LHCN-M2 (cell line): ENCODE measurements at regions not wholly inside any gene's neighbourhood (a gene's known extent, or its start where the extent isn't known, plus 50 kb on each side); places are given as distances from the start of the nearest gene placed in this dataset.

ENCODE experiments used
- DNase-seq: peaks from one replicate; pipeline ENCODE4 v3.0.0-alpha.2; 2012; ENCODE audit warnings: low read depth

DNA sequence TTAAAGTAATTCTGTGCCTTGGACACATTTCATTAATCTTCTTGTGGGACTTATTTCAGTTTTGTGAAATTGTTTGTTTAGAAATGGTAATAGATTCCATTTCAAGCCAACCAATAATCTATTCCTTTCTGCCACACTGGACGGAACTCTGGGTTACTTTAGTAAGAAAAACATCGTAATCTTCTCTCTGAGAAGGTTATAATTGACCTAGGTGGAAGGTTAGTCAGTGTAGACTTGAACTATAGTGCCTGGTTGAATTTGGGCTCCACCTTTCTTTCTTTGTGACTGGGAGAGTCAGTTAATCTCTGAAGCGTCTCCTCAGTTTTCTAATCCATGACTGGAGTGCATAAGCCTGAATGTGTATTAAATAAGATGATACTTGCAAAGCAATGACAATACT is 89.7 kb upstream of the PRLR start:
- no peak for DNase-seq

DNA sequence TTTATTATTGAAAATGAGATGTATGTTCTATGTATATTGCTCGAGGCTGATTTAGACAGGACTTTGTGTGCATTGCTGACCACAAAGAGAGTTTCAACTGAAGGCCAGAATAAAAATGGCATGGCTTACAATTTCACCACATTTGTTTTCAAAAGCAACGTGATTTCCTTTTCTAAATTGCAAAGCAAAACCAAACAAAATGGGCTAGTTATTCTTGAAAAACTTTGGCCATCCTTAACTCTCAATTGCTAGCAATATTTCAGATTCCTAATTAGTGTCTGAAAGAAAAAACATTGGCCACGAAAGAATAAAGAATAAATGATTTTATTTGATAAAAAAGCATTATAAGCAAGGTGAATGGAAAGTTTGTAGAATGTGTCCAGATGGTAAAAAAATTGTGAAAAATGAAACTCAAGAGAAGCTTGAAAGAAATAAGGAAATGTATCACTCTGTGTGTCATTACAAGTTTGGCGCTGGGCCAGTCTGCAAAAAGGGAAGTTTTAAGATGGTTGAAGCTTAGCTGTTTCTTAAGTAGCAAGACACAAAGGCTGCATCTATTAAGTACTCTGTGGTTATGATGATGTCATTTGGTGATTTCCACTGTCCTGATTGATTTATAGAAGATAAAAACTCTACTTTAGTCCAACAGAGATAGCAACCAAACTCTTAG is 89.2 kb upstream of the PRLR start:
- peak; percentile 28 for DNase-seq

DNA sequence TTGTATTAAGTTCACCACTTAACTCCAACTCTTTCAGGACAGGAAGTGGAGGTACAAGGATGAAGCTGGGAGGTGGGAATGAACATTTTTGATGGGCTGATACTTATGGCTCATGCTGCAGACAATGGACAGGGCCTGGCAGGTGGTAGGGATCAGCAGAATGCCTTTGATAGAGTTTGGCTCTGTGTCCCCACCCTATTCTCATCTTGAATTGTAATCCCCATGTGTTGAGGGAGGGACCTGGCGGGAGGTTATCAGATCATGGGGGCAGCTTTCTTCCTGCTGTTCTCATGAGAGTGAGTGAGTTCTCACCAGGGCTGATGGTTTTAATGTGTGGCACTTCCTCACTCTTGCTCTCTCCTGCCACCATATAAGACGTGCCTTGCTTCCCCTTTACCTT is 87.3 kb upstream of the PRLR start:
- DNase-seq, result no peak

DNA sequence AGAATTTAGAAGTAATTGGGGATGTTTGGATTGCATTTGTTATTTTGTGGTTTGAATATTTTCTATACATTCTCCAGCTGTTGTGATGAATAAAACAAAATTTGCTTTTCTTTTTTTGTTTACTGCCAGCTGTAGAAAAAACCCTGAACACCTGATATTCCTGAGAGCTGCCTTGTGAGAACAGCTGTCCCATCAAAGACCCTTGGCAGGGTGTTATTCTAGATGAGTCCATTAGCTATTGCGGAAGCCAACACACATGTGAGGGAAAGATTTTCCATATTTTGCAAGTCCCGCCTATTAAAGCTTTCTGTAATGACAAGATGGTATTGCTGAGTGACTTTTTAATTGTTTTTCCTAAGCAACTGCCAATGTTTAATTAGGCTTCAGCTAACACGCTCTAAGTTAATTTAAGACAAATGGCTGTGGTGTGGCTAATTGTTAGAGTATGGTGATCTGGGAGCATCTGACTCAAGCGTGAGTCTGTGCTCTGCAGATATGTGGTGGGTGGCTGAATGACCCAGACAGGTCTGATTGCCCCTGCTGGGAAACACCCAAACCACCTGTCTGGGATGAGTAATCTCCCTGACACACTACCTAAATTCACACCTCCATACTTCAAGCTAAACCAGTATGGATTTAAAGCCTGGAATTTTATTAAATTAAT is 86.5 kb upstream of the PRLR start:
- DNase-seq, result peak; percentile 13

DNA sequence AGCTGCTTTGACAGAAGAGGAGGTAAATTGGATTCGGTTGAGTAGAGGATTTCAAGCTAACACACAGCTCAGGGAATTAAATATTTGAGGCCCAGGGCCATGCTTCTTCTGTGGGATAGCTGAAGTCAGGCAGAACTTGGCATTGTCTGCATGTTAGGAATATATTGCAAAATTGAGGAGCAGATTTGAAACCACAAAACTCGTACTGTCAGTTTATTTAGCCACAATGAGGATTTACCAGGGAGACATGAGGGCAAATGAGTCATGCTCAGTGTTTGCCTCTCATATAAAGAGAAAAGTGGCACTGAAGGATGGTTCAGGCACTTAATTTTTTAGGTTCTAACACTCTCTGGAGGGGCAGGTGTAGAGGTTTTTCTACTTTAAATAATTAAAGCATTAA is 83.0 kb upstream of the PRLR start:
- DNase-seq, result peak; percentile 79

DNA sequence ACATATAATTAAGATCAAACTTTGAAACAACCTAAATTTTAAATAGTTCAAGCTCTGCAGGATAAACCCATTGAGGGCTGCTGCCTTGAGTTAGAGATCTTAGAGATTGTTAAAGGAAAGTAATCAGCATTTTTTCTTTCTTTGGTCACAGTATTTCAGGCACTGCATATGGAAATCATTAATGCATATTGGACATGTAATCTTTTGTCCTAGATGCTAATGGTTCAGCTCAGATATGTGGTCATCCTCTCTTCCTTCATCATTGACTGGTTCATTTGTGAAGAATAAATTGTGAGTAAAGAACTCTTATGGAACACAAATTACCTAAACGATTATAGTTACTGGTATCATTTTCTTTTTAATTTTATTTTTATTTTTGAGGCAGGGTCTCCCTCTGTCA is 82.0 kb upstream of the PRLR start:
- DNase-seq, result no peak

DNA sequence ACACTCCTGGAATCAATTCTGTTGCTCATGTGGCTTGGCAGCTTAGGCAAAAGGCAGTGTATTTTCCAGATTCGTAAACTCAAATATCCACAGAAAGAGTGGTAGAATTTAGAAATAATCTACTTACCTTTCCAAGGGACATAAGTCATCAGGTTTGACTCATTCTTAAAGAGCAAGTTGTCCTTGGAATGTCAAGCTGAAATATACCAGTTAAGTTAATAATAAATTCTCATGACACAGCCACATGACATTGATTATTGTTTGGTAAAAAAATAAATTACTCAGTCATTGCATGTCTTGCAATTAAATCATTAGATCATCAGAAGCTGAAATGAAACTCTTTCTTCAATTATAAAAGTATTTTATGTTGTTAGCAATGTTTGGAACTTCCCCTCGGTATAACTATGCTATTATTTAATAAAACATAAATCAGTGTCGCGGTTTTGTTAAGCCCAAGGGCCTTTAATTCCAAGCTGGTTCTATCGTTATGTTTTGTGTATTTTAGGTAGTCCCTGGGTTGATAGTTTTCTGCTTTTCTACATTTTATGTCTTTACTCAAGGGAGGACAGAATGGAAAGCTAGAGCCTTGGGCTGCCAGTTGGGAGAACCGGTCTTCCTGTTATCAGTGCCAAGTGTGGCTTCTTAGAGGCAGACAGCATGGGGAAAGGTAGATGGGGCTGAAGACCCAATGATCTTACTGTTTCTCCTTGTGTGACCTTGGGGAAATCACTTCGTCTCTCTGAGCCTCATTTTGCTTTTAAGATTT is 79.3 kb upstream of the PRLR start:
- DNase-seq, result no peak

DNA sequence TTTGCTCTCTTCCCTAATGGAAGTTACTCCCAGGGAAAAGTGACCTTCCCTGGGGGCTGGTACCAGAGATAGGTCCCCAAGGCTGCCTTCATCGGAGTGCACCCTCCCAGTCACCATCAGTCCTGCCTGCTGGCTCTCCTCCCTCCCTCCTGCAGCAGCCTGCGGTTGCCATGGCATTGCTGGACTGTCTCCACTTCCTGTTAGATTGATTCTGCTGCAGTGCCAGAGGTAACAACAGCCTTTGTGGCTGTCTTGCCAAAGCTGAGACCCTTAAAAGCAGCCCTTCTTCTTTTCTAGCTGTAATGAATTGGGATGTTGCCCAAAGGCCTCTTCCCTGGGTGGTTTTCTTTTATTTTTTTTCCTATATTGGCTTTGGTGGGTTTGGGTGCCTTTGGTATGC is 78.1 kb upstream of the PRLR start:
- no peak for DNase-seq

DNA sequence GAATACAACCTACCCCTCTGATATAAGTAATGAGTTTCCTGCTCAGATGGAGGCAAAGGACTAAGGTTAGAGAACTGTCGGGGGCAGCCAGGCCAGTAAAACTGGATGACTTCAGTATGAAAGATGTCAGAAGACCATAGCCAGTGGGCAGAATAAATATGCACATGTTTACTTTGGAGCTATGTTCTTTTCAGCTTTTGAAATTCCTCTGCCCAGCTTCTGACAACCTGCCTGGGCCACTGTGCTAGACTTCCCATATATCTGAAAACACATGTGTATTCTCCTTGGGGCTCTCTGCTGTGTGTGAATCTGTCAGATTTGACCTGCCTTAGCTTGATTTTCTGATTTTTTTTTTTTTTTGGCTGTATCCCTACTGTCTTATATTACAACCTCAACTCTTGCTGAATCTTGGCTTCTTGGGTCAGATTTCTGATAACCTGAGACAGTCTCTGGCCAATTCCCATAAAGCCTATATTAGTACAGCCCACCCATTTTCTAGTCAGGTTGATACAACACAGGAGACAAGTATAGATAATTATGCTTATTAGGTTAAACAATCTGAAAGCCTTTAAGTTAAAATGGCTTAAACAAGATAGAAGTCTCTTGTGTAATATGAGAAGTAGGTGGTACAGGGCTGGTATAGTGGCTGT is 76.6 kb upstream of the PRLR start:
- DNase-seq, result no peak

DNA sequence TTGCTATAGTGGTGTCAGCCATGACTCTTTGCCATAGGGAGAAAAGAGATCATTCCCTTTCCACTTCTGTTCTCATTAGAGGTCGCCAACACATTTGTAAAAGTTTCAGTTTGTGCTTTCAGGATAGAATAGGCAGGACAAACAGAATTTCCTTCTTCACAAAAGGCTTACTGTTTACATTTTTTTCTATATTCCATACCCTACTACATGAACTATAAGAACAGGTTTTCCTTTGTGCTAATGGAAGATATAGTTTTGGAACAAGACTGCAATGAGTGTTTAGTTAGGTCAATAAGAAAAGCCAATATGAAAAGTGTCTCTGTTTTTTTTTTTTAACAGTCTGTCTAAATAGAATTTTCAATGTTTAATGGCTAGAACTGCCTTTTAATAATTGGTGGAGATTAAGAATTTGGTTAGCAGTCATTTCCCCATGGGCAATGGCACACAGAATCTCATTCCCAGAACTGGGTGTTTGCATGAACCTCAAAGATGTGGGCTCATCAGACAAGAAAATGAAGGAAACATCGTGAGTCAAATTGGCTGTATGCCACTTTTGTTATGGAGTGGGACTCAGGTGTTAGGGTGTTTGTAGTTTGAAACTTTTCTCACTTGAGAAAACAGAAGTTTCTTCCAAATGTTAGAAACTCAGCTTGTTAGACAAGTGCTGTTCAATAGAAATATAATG is 75.2 kb upstream of the PRLR start:
- DNase-seq, result no peak

DNA sequence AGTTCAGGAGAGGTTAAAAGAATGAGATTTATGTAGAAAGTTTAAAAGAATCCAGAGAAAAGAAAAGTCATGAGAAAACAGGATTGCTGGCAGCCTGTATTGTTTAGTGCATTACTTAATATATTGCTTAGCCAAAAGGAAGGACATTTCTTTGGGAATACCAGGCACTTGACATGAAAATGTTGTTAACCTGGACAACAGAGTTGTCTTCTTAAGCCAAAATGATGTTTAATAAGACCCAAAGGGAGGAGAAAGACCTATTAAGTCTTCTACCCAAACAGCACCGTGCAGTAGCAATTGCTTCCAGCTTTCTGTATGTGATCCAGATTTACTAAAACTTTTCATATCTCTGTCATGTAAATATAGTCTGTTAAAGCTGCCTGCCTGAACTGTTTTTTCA is 74.0 kb upstream of the PRLR start:
- no peak for DNase-seq

DNA sequence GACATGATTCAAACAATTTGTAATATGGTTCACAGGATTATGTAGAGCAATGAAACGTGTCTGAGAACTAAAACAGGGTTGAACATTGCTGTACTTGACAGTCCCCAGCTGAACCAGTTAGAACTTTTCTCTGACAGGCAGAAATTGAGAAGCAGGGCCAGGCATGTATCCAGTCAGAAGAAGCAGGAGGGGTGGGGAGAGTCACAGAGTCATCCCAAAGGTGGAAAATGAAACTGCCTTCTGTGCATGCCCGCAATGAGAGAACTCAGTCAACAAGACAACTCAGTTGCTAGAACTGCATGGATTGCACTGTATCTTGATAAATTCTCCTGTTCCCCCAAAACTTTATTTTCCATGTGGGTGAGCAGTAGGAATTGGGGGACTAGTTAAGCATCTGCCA is 72.9 kb upstream of the PRLR start:
- no peak for DNase-seq

DNA sequence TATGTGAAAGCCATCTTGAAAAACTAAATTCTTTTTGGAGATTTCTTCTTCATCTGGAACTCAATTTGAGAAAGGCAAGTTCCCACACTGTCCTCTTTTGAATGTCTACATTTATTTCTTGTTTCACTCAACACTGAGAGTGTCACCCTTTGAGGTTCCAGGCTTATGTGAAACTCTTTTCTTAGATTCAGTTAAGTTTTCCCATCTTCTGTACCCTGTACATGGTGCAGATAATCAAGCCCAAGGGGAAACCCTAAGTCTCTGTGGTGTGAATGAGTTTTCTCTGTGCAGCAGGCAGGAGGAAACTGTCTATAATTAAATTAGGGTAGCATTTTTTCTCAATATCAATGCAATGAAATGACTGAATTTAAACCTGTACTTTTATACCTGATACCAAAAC is 72.3 kb upstream of the PRLR start:
- DNase-seq, result no peak

DNA sequence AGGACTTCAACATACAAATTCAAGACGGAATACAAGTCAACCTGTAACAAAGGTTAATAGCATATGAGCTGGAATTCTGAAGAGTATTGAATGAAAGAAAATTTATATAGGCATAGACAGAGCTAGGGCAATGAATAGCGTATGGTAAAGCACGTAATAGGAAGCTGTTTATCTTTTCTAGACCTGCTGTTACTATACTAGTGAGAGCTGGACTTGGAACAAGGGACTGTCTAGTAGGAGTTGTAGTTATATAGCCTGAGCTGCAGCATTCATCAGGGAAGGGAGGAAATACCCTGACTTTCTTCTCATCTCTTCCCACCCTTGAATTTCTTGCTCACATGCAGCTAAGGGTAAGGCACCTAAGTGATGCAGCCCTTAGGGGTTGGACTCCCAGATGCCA is 67.5 kb upstream of the PRLR start:
- DNase-seq, result no peak

DNA sequence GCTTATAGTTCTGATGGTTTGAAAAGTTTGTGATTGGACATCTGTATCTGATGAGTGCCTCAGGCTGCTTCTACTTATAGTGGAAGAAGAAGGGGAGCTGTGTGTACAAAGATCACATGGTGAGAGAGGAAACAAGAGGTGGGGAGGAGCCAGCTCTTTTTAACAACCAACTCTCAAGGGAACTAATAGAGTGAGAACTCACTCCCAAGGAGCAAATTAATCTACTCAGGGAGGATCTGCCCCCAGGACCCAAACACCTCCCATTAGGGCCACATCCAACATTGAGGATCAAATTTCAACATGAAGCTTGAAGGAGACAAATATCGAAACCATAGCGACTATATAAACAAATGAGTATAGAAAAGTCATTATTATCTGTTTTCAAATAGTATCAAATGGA is 64.7 kb upstream of the PRLR start:
- DNase-seq, result no peak

DNA sequence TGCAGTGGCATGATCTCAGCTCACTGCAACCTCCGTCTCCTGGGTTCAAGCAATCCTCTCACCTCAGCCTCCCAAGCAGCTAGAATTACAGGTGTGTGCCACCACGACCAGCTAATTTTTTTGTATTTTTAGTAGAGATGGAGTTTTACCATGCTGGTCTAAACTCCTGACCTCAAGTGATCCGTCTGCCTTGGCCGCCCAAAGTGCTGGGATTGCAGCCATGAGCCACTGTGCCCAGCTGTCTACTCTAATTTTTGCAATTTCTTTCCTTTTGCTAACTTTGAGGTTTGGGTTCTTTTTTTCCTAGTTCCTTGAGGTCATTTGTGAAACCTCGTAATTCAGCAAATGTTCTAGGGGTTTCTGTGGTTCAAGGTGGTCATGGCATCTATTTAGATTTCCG is 63.7 kb upstream of the PRLR start:
- DNase-seq, result no peak

DNA sequence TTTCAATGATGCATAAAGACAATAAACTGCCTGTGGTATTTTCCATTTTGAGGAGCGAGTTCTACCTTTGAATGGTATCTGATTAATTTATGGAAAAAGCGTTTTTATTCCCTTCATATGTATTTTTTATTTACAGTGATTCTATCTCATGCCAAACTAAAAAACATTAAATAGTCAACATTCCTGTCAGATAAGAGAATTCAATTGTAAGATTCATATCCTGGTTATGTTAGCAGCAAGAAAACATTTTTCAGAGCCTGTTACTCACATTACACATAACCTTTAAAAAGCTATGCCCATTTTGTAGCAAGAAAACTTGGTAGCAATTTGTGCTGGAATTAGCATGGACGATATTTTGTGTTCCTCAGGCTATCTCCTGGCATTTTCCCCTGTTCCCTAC is 55.1 kb upstream of the PRLR start:
- no peak for DNase-seq

DNA sequence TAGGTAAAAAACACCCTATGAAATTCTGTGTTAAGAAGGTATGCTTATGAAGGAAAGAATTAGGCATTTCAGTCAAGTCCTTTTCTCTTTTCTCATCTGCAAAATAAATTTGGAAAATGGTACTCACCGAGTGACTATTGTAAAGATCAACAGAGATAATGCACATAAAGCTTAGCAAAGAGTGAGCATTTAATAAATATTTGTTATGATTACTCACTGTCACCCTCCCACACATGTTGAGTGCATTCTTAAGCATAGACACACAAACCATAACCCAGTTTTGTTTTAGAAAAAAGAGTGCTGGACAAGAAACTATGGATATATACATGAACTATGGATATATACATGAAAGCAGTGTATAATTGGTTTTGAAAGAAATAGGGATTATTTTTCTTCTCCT is 54.7 kb upstream of the PRLR start:
- no peak for DNase-seq

DNA sequence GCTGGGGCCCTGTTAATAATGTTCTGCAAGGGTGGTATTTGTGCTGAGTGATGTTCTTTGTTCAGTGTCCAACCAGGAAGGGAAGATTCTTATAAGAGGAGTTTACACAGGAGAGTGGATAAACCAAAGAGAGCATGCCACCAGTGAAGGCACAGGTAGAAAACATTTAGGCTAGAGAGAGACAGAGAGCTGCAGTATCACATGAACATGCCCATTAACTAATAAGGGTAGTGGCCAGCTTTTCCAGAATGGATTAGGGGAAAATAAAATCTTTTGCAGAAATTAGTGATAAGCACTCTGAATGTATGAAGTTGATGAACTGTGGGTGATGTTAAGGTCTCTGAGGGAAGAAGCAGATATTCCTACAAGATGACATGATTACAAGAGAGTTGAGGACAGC is 54.1 kb upstream of the PRLR start:
- no peak for DNase-seq

DNA sequence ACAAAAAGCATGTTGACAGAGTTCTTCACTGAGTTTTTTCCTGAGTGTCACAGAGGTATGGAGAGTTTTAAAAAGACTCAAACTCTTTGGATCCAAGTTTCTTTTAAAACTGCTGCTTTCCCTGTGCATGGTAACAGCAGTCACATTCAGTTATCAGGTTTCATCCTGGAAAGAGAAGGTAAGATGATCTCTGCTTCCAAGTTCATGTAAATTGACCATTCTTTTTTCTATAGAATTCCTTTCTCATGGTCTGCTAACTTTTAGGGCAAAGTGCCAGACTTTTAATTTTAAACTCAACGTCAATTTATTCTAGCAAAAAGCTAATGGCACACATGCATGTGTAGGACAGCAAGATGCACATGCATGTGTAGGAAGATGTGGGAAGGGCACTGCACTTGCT is 52.5 kb upstream of the PRLR start:
- DNase-seq, result no peak

DNA sequence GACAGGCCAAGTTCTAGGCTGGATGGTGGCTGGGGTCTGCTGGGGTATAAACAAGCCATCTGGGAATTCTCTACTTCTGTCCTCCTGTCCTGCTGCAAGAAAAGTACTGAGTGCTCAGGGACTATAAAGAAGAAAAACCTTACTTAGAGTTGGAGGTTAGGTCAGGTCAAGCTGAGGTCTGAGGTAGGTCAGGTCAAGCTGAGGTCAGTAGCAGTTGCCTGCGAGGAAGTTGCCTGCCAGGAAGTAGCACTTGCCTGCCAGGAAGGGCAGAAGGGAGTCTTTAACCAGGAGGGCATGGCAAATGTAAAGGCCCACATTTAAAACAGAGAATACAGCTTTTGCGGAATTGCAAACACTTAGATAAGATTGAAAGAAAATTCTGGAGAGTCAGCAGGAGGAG is 51.3 kb upstream of the PRLR start:
- DNase-seq, result no peak
